HPDE6-E6E7 (cell line): ENCODE measurements at regions not wholly inside any gene's neighbourhood (a gene's known extent, or its start where the extent isn't known, plus 50 kb on each side); places are given as distances from the start of the nearest gene placed in this dataset.

ENCODE experiments used
- DNase-seq: peaks from one replicate; pipeline ENCODE4 v3.0.0; 2011; ENCODE audit warnings: missing footprints; ENCODE audit errors: extremely low spot score

DNA sequence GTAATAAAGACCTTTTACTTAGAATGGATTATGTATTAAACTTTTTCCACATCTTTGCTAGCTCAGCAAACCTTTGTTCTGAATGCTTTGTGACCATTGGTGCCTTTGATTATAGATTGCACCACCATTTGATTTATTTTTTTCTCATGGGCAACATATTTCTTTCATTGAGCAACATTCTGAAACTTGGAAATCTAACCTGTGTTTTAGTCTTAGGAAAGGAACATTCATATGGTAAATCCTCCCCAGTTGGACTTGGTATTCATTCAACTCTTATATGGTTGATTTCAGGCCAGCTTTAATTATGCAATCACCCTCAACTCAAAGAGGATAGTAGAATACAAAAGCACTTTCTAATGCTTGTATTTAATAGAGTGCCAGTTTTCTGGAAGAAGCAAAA is 1077.9 kb upstream of the ZEB2 start:
- DNase-seq, result no peak

DNA sequence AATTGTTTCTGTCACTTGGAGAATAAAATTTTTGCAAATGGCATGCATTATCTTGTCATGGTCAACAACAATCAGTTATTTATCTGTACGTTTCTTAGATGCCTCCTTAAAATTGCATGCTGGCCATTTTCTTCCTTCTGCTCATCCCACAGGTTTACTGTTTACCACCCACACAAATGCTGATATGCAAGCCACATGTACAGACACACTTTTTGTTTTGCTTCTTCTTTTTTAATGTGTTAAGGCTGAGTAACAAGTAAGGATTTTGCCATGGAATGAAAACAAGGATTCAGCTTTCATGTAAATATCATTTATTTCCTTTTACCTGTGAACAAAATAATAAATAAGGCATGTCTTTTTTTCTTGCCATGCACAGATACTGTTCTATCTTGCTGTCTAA is 1077.1 kb upstream of the ZEB2 start:
- no peak for DNase-seq

- no peak for DNase-seq
Observed at GRCh38 chr2:145596416-145596815, 1076.5 kb upstream of the ZEB2 start.

DNA sequence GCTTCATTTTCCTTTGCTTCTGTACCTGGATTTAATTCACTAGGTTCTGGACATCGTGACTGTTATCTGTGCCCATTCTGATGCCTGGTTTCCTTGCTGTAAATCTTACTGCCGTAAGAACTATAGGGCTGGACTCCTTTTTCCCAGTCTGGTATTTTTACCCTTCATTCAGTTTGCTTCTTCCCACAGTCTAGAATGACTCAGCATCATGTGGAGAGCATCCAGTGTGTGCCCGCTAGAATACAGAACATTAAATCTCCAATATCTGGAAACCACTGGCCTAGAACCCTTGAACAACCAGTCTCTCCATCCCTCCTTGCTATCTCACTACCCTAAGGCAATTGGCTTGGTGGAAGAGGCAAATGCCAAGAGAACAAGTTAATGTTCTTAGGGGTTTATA is 1075.4 kb upstream of the ZEB2 start:
- no peak for DNase-seq

GRCh38 chr2:145593991-145594614 is 1074.2 kb upstream of the ZEB2 start:
- peak; percentile 62 for DNase-seq

DNA sequence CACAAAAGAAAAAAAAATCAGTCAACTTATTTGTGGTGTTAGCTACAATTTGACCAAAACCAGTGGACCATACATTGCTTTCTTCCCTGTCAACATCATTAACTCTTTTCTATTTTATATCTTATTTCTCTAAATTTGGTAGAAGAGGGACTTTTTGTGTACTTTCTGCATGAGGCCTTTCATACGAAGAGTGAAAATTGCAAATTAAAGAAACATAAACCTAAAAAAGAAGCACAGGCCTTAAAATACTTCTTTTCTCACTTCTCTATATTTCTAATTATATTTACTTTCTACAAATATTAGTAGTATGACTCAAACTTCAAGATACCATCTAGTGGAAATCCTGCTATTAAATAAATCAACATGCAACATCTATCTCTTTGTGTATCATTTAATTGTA is 1073.4 kb upstream of the ZEB2 start:
- DNase-seq, result no peak

- DNase-seq, result no peak
Observed at GRCh38 chr2:145592361-145592760, 1072.4 kb upstream of the ZEB2 start.

DNA sequence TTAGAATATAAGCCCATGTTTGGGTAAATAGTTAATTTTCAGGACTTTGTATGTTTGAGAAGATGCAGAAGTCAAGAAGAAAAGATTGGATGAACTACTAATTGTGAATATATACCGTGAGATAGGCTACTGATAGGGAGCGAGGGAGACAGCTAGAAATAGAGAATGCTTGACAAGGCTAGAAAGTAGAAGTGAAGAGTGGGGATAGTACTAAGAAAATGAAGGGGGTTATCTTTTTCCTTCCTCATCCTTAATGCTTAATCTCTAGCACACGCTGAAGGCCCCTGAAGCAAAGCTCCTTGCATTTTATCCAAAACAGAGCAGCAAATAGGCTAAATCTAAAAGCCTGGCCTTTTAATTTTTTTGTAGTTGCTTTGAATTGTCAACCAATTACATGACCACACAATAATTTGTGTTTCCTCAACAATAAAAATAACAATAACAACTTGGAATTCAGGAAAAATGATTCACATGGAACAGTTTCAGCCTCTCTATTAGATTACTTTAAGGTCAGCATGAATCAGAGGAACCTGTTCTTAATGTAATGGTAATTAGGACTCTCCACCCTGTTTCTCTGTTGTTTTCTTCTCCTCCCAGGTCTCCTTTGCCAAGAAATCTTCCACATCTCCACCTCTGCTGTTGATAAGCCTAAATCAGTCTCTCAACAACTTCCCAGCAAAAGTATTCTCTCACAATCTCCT is 1071.3 kb upstream of the ZEB2 start:
- no peak for DNase-seq

- no peak for DNase-seq
Observed at GRCh38 chr2:145587922-145588321, 1068.0 kb upstream of the ZEB2 start.

- no peak for DNase-seq
Observed at GRCh38 chr2:145584353-145584752, 1064.4 kb upstream of the ZEB2 start.

DNA sequence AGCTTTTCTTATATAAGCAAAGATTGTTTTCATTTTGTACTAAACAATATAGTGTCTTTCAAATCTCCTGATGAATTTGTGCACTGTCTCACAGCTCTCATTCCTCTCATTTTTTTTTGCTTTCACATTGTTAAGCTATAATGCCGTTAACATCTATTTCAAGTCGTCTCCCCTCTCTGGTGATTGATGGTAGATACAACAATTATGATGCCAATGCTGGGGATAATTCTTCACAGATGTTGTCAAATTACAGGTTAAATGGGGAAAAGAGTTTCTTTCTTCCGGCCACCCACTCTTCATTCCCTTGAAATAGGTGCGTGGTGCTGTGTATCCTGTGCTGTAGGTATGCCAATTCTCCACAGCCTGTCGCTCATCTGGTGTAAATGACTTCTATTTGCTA is 1053.7 kb upstream of the ZEB2 start:
- no peak for DNase-seq

DNA sequence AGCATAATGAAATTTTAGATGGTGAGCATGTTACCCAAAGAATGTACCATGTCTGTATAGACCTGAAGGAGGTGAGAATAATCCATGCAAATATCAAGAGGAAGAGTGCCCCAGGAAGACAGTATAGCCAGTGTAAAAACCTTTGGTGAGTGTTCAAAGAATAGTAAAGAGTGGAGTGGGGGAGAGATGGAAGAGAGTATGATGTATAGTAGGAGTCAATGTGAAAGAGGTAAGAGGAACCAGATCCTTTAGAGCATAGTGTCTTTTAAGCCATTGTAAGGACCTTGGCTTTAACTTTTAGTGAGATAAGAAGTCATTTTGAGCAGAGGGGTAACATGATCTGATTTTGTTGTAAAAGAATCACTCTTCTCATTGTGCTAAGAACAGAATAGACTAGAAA is 1052.3 kb upstream of the ZEB2 start:
- DNase-seq, result no peak

DNA sequence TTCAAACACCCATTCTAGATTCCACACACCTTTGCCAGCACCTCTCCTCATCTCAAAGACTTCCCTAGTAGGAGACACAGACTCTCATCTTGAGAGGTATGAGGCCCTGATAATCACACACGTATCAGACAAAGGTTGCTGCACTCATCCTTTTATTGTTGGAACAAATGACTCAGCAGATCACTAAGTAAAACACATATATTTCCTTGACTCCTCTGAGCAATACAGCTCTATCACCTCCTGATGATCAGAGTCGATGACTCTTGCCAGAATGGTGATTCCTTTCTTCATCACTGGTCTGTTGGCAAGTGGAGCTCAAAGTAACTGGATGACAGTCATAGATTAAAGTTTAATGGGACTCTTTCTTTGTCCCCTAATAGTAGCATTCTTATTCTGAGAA is 1049.2 kb upstream of the ZEB2 start:
- no peak for DNase-seq

DNA sequence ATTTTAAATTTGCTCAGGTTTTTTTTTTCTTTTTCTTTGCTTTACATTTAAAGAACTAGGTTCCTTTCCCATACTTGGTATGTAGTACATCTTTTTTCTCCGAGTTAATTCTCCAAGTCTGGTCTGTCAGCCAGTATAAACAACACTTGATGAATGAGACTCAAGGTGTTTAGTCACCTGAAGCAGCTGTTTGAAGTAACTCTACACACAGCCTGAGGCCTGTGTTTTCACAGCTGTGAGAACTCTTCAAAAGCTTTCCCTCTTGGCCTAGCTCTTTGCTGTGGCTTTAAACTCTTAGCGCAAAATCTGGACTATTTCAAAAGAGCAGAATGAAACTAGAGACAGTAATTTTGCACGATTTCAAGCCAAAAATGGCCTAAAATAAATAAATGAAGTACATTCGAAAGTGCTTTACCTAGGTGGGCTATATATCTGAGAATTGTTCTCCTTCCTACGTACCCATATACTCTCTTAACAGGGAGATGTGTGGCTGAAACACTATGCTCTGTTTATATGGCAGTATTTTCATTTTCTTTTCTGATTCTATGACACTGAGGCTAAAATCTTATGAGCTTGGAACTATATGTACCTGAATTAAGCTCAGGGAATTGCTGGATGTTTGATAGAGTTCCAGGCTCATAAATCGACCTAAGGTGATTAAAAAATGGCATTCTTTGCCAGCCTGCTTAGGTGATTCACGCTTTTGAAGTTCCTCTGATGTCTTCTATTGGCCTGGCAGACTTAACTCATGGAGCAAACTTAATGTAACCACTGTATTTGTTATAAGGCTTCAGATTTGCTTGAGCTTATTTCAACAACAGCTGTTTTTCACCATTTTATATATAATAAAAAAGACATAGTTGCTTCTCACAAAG is 1044.1 kb upstream of the ZEB2 start:
- DNase-seq, result peak; percentile 9

DNA sequence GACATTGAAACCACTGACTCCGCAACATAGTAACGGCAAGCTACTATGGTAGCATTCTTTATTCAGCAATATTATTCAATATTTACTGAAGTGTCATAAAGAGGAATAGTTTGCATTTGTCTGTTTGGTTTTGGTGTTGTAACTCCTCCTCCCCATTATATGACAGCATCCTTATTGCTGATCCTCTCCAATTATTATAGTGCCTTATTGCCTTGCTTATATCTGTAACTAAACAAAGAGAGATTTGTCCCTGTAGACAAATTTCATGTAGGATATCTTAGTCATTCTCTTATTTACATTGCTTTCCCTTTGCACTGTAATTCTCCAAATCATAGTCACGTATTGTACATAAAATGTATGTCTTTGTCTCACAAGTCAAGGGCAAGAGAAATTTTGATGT is 1041.2 kb upstream of the ZEB2 start:
- DNase-seq, result no peak

GRCh38 chr2:145558617-145559350 is 1038.9 kb upstream of the ZEB2 start:
- DNase-seq, result no peak

DNA sequence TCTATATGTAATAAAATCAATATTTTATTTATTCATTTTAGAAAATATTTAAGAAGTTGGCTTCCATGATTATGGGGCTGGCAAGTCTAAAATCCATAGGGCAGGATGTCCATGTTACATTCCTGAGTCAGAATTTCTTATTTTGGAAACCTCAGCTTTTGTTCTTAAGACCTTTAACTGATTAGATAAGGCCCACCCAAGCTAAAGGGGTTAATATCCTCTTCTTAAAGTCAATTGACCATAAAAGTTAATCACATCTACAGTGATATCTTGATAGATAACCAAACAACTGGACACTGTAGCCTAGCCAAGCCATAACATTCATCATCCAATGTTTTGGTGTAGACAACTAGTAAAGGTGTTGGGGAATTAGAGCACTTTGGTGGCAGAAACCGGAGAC is 1035.4 kb upstream of the ZEB2 start:
- DNase-seq, result no peak

DNA sequence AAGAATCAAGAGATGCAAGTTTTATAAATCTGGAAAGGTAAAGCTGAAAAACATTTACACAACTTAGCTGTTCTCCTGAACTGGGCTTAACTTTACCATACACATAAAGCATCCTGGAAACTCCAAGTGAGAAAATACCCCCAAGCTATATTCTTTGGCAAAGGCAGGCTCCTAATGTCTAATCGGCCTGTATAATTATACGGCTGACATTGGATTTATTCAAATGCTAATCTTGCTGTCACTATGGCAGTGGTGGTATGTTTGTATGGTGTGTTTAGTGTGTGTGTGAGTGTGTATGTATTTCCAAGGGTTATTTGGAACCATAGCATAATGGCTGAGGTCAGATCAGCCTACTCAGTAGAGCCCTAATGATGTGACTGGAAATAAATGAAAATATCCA is 1031.8 kb upstream of the ZEB2 start:
- DNase-seq, result no peak

GRCh38 chr2:145548479-145548878 is 1028.6 kb upstream of the ZEB2 start:
- no peak for DNase-seq

DNA sequence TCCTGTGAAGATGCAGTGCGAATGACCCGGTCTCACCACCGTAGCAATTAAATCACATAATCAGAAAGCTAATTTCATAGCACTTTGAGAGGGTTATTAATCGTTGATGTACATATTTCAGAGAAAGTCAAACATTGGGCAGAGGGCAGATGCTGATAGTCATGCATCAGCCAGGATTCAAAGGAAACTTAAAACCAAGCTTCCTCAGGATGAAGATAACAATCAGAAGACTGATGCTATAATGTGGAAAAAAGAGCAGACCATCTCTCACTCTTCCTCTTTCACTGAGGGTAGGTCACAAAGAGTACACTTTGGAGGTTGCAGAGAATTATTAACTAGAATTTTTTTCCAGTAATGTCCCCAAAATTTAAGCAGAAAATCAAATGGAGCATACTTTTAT is 1027.7 kb upstream of the ZEB2 start:
- no peak for DNase-seq

DNA sequence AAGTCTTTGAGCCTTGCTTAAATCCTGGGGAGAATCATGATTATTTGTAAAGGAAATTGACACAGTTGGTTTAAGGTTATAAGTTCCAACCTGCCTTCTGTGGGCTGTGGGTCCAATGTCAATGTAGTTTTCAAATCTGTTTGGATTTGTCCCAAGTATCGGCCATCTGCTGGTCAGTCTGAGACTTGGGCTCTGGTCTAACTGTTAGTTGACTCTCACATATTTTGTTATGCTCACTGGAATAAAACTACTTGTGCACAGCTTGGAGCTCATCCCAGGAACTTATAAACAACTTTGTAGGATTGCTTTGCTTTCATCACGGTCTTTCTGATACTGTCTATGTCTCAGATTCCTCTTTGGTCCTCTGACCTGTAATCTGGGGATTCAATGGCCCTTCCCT is 1026.2 kb upstream of the ZEB2 start:
- DNase-seq, result no peak

DNA sequence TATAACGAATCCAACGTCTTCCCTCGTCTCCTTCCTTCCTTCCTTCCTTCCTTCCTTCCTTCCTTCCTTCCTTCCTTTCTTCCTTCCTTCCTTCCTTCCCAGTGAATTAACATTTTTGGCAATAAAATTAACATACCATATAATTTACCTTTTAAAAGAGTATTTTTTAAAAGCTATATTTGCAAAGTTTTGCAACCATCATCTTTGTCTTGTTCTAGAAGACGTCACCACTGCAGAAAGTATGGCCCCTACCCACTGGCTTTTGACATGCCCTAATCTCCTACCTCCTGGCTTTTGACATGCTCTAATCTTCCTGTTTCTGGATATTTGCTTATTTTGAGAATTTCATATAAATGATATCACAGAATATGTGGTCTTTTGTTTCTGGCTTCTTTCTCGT is 1023.9 kb upstream of the ZEB2 start:
- DNase-seq, result no peak
